ENCODE measurements at regions not wholly inside any gene's neighbourhood (a gene's known extent, or its start where the extent isn't known, plus 50 kb on each side); places are given as distances from the start of the nearest gene placed in this dataset.

- no peak for ATAC-seq
- intact Hi-C loops (cut with DNase I), result no loop called here
- DNase-seq (ENCODE audit: missing footprints), result no peak
Measured at GRCh38 chr5:29935371-29935770, 1258.1 kb upstream of the CDH6 start.

- ATAC-seq (no peak), DNase-seq (ENCODE audit: missing footprints) (no peak)
- intact Hi-C loops (cut with DNase I), result no loop called here
Measured at GRCh38 chr5:29930316-29930715, 1263.2 kb upstream of the CDH6 start.

- ATAC-seq, result no peak
- intact Hi-C loops (cut with DNase I), result no loop called here
- DNase-seq (ENCODE audit: missing footprints), result no peak
Measured at GRCh38 chr5:29924107-29924506, 1269.4 kb upstream of the CDH6 start.

GRCh38 chr5:29905626-29906353 lies 1287.7 kb upstream of the CDH6 start:
- intact Hi-C loops (cut with DNase I), result no loop called here
- ATAC-seq, result no peak
- no peak for DNase-seq (ENCODE audit: missing footprints)

- DNase-seq (ENCODE audit: missing footprints) (no peak), ATAC-seq (no peak)
- intact Hi-C loops (cut with DNase I), result no loop called here
Measured at GRCh38 chr5:29902859-29903258, 1290.6 kb upstream of the CDH6 start.

- no peak for DNase-seq (ENCODE audit: missing footprints)
- intact Hi-C loops (cut with DNase I), result no loop called here
Measured at GRCh38 chr5:29899583-29899982, 1293.9 kb upstream of the CDH6 start.

GRCh38 chr5:29897916-29898315 lies 1295.6 kb upstream of the CDH6 start:
- DNase-seq (ENCODE audit: missing footprints), result no peak
- intact Hi-C loops (cut with DNase I), result no loop called here
- no peak for ATAC-seq

More at GRCh38 chr5:29899583-29899982, 1293.9 kb upstream of the CDH6 start:
- ATAC-seq, result no peak

- DNase-seq (ENCODE audit: missing footprints), result no peak
- no peak for ATAC-seq
- intact Hi-C loops (cut with DNase I), result no loop called here
Measured at GRCh38 chr5:29896646-29897045, 1296.8 kb upstream of the CDH6 start.

GRCh38 chr5:29894668-29895067 lies 1298.8 kb upstream of the CDH6 start:
- intact Hi-C loops (cut with DNase I), result no loop called here
- DNase-seq (ENCODE audit: missing footprints), result no peak
- ATAC-seq, result no peak

- intact Hi-C loops (cut with DNase I), result no loop called here
- DNase-seq (ENCODE audit: missing footprints) (no peak), ATAC-seq (no peak)
Measured at GRCh38 chr5:29889051-29889450, 1304.4 kb upstream of the CDH6 start.

- intact Hi-C loops (cut with DNase I), result no loop called here
- ATAC-seq (no peak), DNase-seq (ENCODE audit: missing footprints) (peak; percentile 48)
Measured at GRCh38 chr5:29885595-29885994, 1307.9 kb upstream of the CDH6 start.

- DNase-seq (ENCODE audit: missing footprints), result no peak
- intact Hi-C loops (cut with DNase I), result no loop called here
- ATAC-seq, result no peak
Measured at GRCh38 chr5:29882036-29882435, 1311.5 kb upstream of the CDH6 start.

GRCh38 chr5:29879401-29879800 lies 1314.1 kb upstream of the CDH6 start:
- no peak for ATAC-seq
- intact Hi-C loops (cut with DNase I), result no loop called here
- DNase-seq (ENCODE audit: missing footprints), result no peak

- ATAC-seq (no peak), DNase-seq (ENCODE audit: missing footprints) (no peak)
- intact Hi-C loops (cut with DNase I), result no loop called here
Measured at GRCh38 chr5:29878599-29878998, 1314.9 kb upstream of the CDH6 start.

GRCh38 chr5:29867155-29867554 lies 1326.3 kb upstream of the CDH6 start:
- intact Hi-C loops (cut with DNase I), result no loop called here
- no peak for DNase-seq (ENCODE audit: missing footprints)
- no peak for ATAC-seq

- DNase-seq (ENCODE audit: missing footprints) (no peak), ATAC-seq (no peak)
- intact Hi-C loops (cut with DNase I), result loop anchor here (5.0 kb wide), 1 partner anchor 344 kb away; no protein-coding TSS in a partner anchor
Measured at GRCh38 chr5:29853711-29854220, 1339.7 kb upstream of the CDH6 start.

- intact Hi-C loops (cut with DNase I), result loop anchor here (5.0 kb wide), 1 partner anchor 345 kb away; no protein-coding TSS in a partner anchor
- no peak for ATAC-seq
- DNase-seq (ENCODE audit: missing footprints), result no peak
Measured at GRCh38 chr5:29852329-29852728, 1341.2 kb upstream of the CDH6 start.

- intact Hi-C loops (cut with DNase I), result no loop called here
Measured at GRCh38 chr5:29845206-29845605, 1348.3 kb upstream of the CDH6 start.

GRCh38 chr5:29833394-29833793 lies 1360.1 kb upstream of the CDH6 start:
- DNase-seq (ENCODE audit: missing footprints), result no peak
- intact Hi-C loops (cut with DNase I), result no loop called here
- ATAC-seq, result no peak

More at GRCh38 chr5:29845206-29845605, 1348.3 kb upstream of the CDH6 start:
- ATAC-seq, result no peak
- DNase-seq (ENCODE audit: missing footprints), result no peak

GRCh38 chr5:29822521-29822920 lies 1371.0 kb upstream of the CDH6 start:
- no peak for ATAC-seq
- intact Hi-C loops (cut with DNase I), result no loop called here

More at GRCh38 chr5:29822521-29822920, 1371.0 kb upstream of the CDH6 start:
- DNase-seq (ENCODE audit: missing footprints), result no peak

Measured in Right ventricle myocardium inferior (tissue), 1 donor.